ENCODE measurements at regions not wholly inside any gene's neighbourhood (a gene's known extent, or its start where the extent isn't known, plus 50 kb on each side); places are given as distances from the start of the nearest gene placed in this dataset.

- no peak for TF ChIP-seq CTCF (IDR thresholded peaks at IDR 0.05)
- TF ChIP-seq POLR2A (IDR thresholded peaks at IDR 0.05), result no peak
- no peak for TF ChIP-seq EP300 (IDR thresholded peaks at IDR 0.05)
Observed at GRCh38 chr7:118040562-118040961, 143.4 kb upstream of the LSM8 start.
